NCI-H1436 treated with DMSO at 0.1 percent for 48 hours (cell line): ENCODE measurements at regions not wholly inside any gene's neighbourhood (a gene's known extent, or its start where the extent isn't known, plus 50 kb on each side); places are given as distances from the start of the nearest gene placed in this dataset.
"Not testable (repeated sequence)": the region's sequence is repeated elsewhere in the genome, so short reads cannot be mapped to it uniquely, and the experiment has no call there.

Source experiments
- DNase-seq: peaks from one replicate; lab custom pipeline; 2025; lab: John Stamatoyannopoulos, UW

DNA sequence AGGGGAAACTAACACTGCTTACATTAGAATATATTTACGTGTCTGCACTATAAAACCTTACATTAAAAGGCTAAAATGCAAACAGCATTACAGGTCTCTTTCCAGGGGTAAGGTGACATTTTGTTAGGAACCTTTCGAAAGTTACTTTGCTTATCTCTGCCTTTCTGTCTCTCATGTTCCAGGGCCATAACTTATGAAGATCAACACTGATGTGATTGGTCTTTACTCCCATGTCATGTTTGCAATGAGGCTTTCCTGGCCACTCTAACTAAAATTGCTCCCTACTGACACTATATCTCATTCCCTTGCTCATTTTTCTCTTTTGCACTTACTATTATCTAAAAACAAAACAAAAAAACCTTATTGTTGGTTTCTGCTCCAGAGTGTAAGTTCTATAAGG lies 119.0 kb downstream of the JRKL start:
- no peak for DNase-seq

GRCh38 chr11:96520939-96521338 lies 131.1 kb downstream of the JRKL start:
- DNase-seq: no peak

DNA sequence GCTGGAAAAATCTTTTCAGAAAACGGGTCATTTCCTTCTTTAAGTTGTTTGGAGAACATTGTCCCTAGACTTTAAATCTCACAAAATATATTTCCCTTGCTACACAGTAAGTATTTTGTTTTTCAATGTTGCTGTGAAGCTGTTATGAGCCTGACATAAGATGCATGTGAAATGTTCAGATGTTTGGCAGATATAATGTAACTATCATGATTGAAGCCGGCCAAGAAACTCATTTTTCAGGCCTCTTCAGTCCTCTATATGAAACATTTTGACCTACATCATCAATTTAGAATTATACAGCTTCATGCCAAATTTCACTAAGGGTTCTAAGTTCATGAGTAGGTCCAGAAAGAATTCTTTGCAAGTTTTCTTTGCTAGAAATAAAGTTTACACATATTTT lies 133.8 kb downstream of the JRKL start:
- no peak for DNase-seq

DNA sequence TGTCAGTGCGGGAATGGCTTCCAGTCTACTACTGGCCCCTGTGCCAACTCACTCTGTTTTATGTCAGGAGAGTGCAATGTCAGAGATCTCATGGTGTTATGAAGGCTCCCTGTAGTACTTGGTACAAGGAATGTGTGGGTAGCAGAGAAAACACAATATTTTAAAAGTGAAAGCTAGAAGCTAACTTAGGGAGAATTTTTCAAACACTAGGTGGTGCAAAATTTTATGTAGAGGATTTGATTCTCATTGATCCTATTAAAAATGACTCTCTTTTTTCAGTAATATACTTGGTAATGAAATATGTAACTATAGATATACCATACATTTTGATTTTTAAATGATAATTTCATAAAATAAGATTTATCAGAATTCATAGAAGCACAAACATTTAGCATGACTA lies 134.7 kb downstream of the JRKL start:
- no peak for DNase-seq

DNA sequence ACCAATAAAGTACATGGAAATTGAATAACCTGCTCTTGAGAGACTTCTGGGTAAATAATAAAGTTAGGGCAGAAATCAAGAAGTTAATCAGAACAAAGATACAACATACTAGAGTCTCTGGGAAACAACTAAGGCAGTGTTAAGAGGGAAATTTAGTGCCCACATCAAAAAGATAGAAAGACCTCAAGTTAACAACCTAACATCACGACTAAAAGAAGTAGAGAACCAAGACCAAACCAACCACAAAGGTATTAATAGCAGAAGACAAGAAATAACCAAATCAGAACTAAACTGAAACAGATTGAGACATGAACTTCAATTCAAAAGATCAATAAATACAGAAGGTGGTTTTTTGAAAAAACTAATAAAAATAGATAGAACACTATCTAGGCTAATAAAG lies 140.7 kb downstream of the JRKL start:
- no peak for DNase-seq

DNA sequence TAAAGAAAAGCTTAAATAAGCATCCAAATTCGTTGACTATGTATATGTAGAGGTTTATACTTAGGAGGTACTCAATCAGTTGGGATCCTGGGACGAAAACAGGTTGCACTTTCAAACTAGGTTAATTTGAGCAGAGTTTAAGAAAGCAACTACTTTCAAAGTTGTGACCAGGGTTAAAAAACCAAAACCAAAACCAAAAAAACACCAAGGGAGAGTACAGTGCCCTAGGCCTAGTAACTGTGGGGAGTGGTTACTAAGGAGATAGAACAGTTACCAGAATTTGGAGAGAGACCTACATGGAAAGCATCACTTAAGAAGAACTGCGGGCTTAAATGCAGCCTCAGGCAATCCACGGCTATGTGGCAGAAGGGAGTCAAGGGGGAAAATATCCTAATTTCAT lies 148.3 kb downstream of the JRKL start:
- no peak for DNase-seq

DNA sequence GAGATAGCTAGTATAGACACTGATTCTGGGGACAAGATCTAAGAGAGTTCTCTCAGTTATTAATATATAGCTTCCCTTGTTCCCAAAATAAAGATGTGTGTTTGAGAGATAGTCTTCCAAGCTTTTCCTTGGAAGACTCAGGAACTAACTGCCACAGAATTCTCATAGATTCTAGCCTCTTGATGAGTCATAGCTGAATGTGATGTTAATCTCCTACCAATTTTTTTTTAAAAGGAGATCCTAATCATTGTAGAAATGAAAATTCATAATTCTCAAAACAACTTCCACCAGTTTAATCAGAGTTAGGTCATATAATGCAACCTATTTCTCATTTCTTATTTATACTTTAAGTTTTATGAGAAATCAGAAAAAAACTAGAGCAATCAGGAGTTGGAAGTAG lies 148.8 kb downstream of the JRKL start:
- DNase-seq: no peak

- no peak for DNase-seq
Measured at GRCh38 chr11:96540875-96541274, 151.1 kb downstream of the JRKL start.

DNA sequence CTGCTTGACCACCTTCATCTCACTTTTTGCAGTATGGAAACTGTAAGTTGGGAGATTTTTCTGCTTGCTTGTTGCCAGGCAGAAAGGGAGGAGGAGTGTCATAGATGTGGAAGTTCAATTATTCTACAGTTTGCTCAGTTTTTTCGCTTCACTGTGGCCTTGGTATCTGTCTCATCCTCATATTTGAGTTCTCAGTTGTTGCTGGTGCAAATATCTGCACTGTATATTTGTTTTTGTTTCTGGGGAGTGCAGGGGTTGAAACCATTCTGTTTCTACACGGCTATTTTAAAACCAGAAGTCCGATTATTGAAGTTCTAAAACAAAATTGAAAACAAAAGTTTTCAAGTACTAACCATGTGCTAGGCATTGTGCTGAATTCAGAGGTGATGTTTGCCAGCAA lies 153.4 kb downstream of the JRKL start:
- no peak for DNase-seq

GRCh38 chr11:96545192-96545591 lies 155.4 kb downstream of the JRKL start:
- not testable (repeated sequence) for DNase-seq

GRCh38 chr11:96551136-96551535 lies 161.3 kb downstream of the JRKL start:
- DNase-seq: no peak

GRCh38 chr11:96554236-96554820 lies 164.5 kb downstream of the JRKL start:
- DNase-seq: no peak

DNA sequence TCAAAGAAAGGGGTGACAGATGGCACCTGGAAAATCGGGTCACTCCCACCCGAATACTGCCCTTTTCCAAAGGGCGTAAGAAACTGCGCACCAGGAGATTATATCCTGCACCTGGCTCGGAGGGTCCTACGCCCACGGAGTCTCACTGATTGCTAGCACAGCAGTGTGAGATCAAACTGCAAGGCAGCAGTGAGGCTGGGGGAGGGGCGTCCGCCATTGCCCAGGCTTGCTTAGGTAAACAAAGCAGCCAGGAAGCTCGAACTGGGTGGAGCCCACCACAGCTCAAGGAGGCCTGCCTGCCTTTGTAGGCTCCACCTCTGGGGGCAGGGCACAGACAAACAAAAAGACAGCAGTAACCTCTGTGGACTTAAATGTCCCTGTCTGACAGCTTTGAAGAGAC lies 166.0 kb downstream of the JRKL start:
- DNase-seq: not testable (repeated sequence)

DNA sequence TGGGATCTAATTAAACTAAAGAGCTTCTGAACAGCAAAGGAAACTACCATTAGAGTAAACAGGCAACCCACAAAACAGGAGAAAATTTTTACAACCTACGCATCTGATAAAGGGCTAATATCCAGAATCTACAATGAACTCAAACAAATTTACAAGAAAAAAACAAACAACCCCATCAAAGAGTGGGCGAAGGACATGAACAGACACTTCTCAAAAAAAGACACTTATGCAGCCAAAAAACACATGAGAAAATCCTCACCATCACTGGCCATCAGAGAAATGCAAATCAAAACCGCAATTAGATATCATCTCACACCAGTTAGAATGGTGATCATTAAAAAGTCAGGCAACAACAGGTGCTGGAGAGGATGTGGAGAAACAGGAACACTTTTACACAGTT lies 170.9 kb downstream of the JRKL start:
- not testable (repeated sequence) for DNase-seq

DNA sequence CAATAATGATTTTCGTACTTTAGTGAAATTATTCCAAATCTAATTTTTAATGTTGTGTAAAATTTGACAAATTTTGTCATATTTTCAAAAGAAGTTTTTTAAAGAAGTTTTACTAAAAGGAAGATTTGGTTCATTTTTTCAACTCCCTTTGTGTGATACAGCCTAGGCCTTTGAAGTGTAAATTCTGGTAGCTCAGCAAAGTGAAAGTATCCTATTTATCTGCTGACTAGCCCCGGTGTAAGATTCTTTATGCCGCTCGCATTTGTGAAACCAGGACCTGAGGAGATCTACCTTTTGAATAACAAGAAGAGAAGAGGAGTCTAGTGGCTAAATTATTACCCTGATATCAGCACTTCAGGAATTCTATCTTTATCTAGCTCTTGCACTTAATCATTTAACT lies 177.4 kb downstream of the JRKL start:
- no peak for DNase-seq

DNA sequence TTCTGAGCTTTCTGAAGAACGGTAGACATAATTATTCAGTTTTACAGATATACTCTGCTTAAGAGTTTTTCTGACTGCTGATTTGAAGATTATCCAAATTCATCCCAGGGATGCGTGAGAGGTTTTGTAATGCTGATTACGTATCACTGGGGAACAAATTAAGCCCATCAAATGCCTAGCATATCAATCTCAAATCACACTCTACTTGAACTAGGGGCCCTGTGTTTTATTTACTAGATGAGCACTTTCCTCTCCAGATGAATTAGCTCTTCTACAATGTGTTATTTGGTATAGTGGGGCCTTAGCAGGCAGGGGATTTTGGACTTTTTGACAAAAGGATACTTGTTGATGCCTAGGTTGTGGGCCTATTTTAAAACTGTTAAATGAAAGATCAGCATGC lies 177.9 kb downstream of the JRKL start:
- DNase-seq: no peak

- DNase-seq: no peak
Measured at GRCh38 chr11:96576383-96576782, 186.6 kb downstream of the JRKL start.

GRCh38 chr11:96578379-96578778 lies 188.6 kb downstream of the JRKL start:
- DNase-seq: no peak

GRCh38 chr11:96579656-96580055 lies 189.8 kb downstream of the JRKL start:
- DNase-seq: no peak

DNA sequence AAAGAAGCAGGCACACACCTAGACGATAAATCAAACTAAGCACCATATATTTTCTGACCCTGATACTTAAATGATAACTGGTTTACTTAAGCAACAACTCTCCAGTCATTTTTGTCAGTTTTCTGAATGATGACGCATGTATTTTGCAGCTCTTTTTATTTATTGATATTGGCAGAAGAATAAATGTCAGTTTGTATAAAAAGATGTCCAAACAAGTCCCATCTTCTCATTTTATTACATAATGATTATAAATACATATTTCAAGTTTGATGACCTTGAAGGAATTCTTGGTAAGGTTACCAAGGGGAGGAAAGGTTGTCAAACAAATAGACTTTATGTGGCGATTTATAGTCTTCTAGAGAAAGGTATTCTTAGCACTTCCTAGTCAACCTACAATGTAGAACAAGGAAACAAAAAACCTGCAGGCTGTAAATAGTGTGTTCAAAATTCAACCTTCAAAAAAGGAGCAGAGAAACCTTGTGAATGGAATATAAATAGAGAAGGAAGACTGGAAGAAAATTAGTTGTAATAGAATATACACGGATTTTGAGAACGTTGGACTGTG lies 190.7 kb downstream of the JRKL start:
- no peak for DNase-seq

GRCh38 chr11:96585944-96586880 lies 196.4 kb downstream of the JRKL start:
- not testable (repeated sequence) for DNase-seq

GRCh38 chr11:96588793-96589192 lies 199.0 kb downstream of the JRKL start:
- not testable (repeated sequence) for DNase-seq

GRCh38 chr11:96595011-96595410 lies 205.2 kb downstream of the JRKL start:
- DNase-seq: no peak
